ENCODE measurements at regions not wholly inside any gene's neighbourhood (a gene's known extent, or its start where the extent isn't known, plus 50 kb on each side); places are given as distances from the start of the nearest gene placed in this dataset.

- Histone ChIP-seq H3K4ac (ENCODE audit: low read depth, low read length) (no peak overlapping the region), H3K79me1 (ENCODE audit: low read depth in 1 of 2, low read length in 2 of 2) (no peaks in the 10 kb centered on the region)
These were observed 245.3 kb upstream of the NBEA start for GRCh38 chr13:34696741-34697140.

More at GRCh38 chr13:34696741-34697140, 245.3 kb upstream of the NBEA start:
- no peak for TF ChIP-seq MXI1 (IDR thresholded peaks at IDR 0.05; ENCODE audit: borderline replicate concordance, low read depth, low read length)
- TF ChIP-seq MAFK (IDR thresholded peaks at IDR 0.05; ENCODE audit: low read depth, low read length), result no peak
- no peak for TF ChIP-seq RCOR1 (IDR thresholded peaks at IDR 0.05; ENCODE audit: insufficient replicate concordance, low read length)
- no peak for TF ChIP-seq MAZ (IDR thresholded peaks at IDR 0.05; ENCODE audit: borderline replicate concordance, low read depth, low read length)
- TF ChIP-seq BHLHE40 (IDR thresholded peaks at IDR 0.05; ENCODE audit: low read depth, low read length), result no peak
- no peak for TF ChIP-seq POLR2A (IDR thresholded peaks at IDR 0.05; ENCODE audit: low read depth, low read length)
- TF ChIP-seq, protein P1, sequence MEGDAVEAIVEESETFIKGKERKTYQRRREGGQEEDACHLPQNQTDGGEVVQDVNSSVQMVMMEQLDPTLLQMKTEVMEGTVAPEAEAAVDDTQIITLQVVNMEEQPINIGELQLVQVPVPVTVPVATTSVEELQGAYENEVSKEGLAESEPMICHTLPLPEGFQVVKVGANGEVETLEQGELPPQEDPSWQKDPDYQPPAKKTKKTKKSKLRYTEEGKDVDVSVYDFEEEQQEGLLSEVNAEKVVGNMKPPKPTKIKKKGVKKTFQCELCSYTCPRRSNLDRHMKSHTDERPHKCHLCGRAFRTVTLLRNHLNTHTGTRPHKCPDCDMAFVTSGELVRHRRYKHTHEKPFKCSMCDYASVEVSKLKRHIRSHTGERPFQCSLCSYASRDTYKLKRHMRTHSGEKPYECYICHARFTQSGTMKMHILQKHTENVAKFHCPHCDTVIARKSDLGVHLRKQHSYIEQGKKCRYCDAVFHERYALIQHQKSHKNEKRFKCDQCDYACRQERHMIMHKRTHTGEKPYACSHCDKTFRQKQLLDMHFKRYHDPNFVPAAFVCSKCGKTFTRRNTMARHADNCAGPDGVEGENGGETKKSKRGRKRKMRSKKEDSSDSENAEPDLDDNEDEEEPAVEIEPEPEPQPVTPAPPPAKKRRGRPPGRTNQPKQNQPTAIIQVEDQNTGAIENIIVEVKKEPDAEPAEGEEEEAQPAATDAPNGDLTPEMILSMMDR (conservative IDR thresholded peaks at IDR 0.05; ENCODE audit: low read depth, low read length), result no peak
- TF ChIP-seq RFX5 (IDR thresholded peaks at IDR 0.05; ENCODE audit: low read depth, low read length), result no peak
- TF ChIP-seq, protein P2, sequence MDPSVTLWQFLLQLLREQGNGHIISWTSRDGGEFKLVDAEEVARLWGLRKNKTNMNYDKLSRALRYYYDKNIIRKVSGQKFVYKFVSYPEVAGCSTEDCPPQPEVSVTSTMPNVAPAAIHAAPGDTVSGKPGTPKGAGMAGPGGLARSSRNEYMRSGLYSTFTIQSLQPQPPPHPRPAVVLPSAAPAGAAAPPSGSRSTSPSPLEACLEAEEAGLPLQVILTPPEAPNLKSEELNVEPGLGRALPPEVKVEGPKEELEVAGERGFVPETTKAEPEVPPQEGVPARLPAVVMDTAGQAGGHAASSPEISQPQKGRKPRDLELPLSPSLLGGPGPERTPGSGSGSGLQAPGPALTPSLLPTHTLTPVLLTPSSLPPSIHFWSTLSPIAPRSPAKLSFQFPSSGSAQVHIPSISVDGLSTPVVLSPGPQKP (IDR thresholded peaks at IDR 0.05; ENCODE audit: borderline replicate concordance, low read depth, low read length), result no peak
- TF ChIP-seq SMC3 (IDR thresholded peaks at IDR 0.05; ENCODE audit: low read depth, low read length), result no peak
- no peak for TF ChIP-seq RAD21 (IDR thresholded peaks at IDR 0.05; ENCODE audit: low read length)
- TF ChIP-seq FOS (IDR thresholded peaks at IDR 0.05; ENCODE audit: low read depth, low read length), result no peak
- no peak overlapping the region for H3K18ac ChIP-seq (ENCODE audit: low read depth, low read length)
- H3K14ac ChIP-seq (replicated peaks; ENCODE audit: low read depth, low read length), result no peak overlapping the region
- ATAC-seq (ENCODE audit: low read depth), result no peak
- WGBS, 2 experiments (ENCODE audit: extremely low coverage in 2 of 2, insufficient read length in 1 of 2), result 86% methylated on average over 8 of the region's 14 CpGs; no CpG with 5 or more reads in 1 of the 2 experiments
- no peaks in the 10 kb centered on the region for H3K27me3 ChIP-seq (ENCODE audit: control insufficient read depth, insufficient read depth, low read length)
- POLR2A ChIA-PET (ENCODE audit: unreplicated experiment), result no interaction called here
- H2BK120ac ChIP-seq (ENCODE audit: low read depth, low read length), result no peak overlapping the region
- CTCF ChIA-PET, result no interaction called here
- H3K9ac ChIP-seq (ENCODE audit: low read depth, low read length), result no peak overlapping the region
- no peak overlapping the region for H3K56ac ChIP-seq (ENCODE audit: extremely low read depth, insufficient read depth, low read length)
- no peak overlapping the region for H2BK5ac ChIP-seq (ENCODE audit: low read depth, low read length, poor library complexity, severe bottlenecking)
- no peaks in the 10 kb centered on the region for H3K9me3 ChIP-seq (ENCODE audit: control insufficient read depth, insufficient read depth, low read length)
- dilution Hi-C loops (cut with HindIII; ENCODE audit: low sequenced_read_pairs, unreplicated experiment), result no loop called here
- H3K36me3 ChIP-seq (ENCODE audit: control insufficient read depth, insufficient read depth, low read length), result no peaks in the 10 kb centered on the region
- H4K5ac ChIP-seq (ENCODE audit: low read depth, low read length), result no peak overlapping the region
- no peaks in the 10 kb centered on the region for H3K9me1 ChIP-seq (ENCODE audit: insufficient read depth, low read length)
- intact Hi-C loops (cut with micrococcal nuclease), result no loop called here
- BruUV-seq (replicated peaks), result no TSS peak
- H3K4me2 ChIP-seq (ENCODE audit: low read depth, low read length), result no peak overlapping the region
- DNase-seq, result no peak
- in situ Hi-C loops (cut with MboI; ENCODE audit: low sequenced_read_pairs), result no loop called here
- H2AK5ac ChIP-seq (ENCODE audit: low read depth, low read length), result no peak overlapping the region
- no peak overlapping the region for H2AFZ ChIP-seq (replicated peaks; ENCODE audit: low read length, poor library complexity)
- no peak overlapping the region for H2BK20ac ChIP-seq (ENCODE audit: low read depth, low read length)
- H4K8ac ChIP-seq (ENCODE audit: low read depth in 2 of 2, low read length in 2 of 2), result no peak overlapping the region
- H3K4me3 ChIP-seq (ENCODE audit: insufficient read depth, low read depth, low read length), result no peak overlapping the region
- no peak overlapping the region for H4K91ac ChIP-seq (ENCODE audit: insufficient read depth, low read depth, low read length)
- no peaks in the 10 kb centered on the region for H4K20me1 ChIP-seq (ENCODE audit: insufficient read depth, low read length)
- H2BK15ac ChIP-seq (ENCODE audit: low read depth, low read length), result no peak overlapping the region
- H3K23ac ChIP-seq (ENCODE audit: low read depth, low read length), result no peak overlapping the region
- H2AK9ac ChIP-seq (replicated peaks; ENCODE audit: low read depth, low read length, poor library complexity), result no peak overlapping the region
- no peak overlapping the region for H3K27ac ChIP-seq (ENCODE audit: insufficient read depth, low read length)
- H3K4me1 ChIP-seq (ENCODE audit: control insufficient read depth, insufficient read depth, low read length), result no peaks in the 10 kb centered on the region

Measured in IMR-90 (cell line).